ENCODE measurements at regions not wholly inside any gene's neighbourhood (a gene's known extent, or its start where the extent isn't known, plus 50 kb on each side); places are given as distances from the start of the nearest gene placed in this dataset.

- no peak for DNase-seq
These were observed 88.8 kb upstream of the PLEKHG7 start for GRCh38 chr12:92614001-92614400.

DNA sequence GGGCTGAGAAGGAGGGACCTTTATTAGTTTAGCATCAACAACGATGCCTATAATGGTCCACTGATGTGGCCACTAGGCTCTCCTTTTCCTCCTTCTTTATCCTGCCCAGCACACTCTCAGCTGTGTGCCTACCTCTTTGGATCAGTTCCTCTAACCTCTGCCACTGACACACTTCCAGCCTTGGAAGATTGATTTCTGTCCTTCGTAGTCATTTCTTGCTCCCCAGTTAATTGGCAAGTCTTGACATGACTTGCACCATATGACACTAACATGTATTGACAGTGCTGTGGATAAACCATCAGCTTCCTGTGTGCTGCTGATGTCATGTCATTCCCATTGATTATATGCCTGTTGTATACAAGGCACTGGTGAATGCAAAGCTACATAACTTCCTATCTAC lies 90.2 kb upstream of the PLEKHG7 start:
- DNase-seq: no peak

DNA sequence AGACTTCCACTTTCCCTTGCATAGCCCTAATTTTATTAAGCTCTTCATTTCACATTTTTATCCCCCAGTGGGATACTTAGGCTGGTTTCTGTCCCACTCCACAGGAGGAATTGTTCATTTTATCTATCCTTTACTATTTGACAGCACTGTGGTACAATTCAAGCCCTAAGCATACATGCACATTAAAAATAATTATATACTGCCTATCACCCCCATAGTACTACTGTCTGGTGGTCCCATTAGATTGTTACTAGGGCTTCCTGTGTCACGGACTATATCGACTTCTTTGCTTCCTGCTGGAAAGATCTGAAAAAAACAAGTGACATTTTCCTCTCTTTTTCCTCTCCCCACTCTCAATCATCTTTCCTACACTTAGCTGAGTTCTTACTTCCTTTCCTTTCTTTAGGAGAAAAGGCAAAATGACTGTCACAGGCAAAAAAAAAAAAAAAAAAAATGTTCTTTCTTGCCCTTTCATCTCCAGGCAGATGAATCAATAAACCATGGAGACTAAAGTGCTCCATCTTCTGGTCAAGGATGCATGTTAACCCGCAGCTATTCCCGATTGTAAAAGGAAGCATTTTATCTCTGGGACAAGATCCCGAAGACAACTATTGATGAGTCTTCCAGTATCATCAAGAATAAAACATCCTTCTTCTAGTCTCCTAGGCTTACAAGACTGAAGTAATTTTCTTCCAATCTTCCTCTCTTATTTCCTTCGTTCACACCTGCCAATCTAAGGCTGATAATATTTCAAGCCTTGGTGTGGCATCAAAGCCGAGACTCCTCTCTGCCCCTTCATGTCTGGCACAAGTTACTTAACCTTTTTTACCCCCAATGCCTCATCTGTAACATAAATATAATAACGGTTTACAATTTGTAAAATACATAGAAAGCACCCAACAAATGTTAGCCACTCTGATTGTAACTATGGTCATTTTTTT lies 94.4 kb upstream of the PLEKHG7 start:
- DNase-seq: peak; percentile 8 to 63

GRCh38 chr12:92606956-92607355 lies 95.8 kb upstream of the PLEKHG7 start:
- no peak for DNase-seq

- DNase-seq: no peak
These were observed 97.1 kb upstream of the PLEKHG7 start for GRCh38 chr12:92605621-92606170.

DNA sequence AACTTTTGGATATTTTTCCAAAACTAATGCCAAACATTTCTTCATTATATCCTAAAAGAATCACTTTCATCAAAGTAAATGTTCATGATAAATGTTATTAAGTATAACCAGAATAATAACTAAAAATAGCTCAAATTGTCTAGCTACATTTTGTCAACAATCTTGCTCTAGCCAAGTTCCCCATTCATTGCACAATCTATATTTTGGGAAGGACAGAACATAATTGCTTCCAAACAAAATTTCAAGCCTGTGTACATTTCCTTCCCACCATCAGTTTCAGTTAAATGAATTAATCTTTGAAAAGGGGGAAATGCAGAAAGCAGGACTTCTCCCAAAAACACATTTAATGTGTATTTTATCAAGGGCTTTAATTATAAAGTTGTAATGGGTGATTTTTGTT lies 98.0 kb upstream of the PLEKHG7 start:
- no peak for DNase-seq

DNA sequence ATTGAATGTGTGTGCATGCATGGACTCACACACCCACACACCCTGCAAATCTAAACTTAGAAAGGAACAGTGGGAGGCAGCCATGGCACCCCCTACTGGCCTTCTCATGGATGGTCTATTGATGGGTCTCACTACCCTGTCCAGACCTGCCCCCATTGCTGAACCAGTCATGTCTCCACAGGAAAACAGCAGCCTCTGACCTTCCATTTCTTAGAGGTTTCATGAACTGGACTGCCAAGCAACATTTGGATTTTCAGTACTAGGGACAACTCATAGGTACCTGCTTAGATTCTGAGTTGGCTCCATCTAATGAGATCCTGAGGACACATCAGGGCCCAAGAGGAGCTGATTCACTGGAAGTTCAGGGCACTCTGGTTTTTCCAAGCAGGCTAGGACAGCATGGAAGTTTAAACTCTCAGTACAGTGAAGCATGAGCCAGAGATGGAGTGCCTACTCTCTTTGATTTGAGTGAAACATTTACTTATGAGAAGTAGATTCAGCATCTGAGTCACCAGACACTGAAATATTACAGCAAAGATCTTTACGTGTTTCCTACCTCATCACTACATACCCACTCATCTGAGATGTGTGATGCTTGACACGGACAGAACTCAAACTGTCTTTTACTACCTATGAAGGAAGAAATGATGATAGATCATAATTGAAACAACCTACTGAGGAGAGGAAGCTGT lies 98.9 kb upstream of the PLEKHG7 start:
- no peak for DNase-seq

GRCh38 chr12:92602930-92603623 lies 99.7 kb upstream of the PLEKHG7 start:
- DNase-seq: no peak

GRCh38 chr12:92602476-92602875 lies 100.3 kb upstream of the PLEKHG7 start:
- no peak for DNase-seq

- no peak for DNase-seq
These were observed 101.1 kb upstream of the PLEKHG7 start for GRCh38 chr12:92601680-92602079.

GRCh38 chr12:92601176-92601575 lies 101.6 kb upstream of the PLEKHG7 start:
- DNase-seq: no peak

DNA sequence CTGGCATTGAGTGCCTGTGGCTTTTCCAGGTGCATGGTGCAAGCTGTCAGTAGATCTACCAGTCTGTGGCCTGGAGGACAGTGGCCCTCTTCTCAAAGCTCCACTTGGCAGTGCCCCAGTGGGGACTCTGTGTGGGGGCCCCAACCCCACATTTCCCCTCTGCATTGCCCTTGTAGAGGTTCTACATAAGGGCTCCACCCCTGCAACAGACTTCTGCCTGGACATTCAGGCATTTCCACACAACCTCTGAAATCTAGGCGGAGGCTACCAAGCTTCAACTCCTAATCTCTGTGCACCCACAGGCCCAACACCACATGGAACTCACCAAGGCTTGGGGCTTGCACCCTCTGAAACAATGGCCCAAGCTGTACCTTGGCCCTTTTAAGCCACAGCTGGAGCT lies 102.7 kb upstream of the PLEKHG7 start:
- DNase-seq: no peak

DNA sequence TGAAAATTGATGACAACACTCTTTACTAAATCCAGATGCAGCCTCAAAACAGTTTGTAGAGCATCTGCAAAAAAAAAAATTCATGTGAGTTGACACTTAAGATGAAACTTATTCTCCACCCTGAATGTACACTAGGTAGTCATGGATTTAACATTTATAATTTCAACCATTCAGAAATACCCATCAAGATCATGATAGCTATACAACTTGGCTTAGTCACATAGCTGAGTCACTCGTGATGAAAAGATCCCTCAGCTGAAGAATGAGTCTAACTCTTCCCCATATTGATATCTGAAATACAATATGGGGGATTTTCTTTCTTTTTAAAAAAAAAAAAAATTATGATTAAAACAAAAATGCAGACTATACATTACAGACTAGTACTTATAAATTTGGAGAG lies 104.8 kb upstream of the PLEKHG7 start:
- no peak for DNase-seq

GRCh38 chr12:92597118-92597517 lies 105.7 kb upstream of the PLEKHG7 start:
- DNase-seq: no peak

DNA sequence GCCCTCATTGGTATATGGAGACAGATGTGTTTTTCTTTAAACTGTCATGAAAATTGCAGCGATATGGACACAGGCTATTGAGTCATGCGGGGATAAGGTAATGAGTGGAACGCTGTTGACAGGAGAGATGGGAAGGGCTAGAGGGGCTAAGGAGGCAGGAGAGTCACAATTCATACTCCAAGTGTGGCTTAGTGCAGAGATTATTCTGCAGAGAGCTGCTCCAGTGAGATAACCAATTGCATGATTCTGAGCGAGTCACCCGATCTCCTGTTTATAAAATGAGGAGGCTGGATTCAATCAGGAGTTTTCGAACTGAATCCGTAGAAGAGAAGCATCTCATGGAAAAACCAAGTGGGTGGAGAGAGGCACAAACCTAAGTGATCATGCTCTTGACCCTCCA lies 106.4 kb upstream of the PLEKHG7 start:
- no peak for DNase-seq

DNA sequence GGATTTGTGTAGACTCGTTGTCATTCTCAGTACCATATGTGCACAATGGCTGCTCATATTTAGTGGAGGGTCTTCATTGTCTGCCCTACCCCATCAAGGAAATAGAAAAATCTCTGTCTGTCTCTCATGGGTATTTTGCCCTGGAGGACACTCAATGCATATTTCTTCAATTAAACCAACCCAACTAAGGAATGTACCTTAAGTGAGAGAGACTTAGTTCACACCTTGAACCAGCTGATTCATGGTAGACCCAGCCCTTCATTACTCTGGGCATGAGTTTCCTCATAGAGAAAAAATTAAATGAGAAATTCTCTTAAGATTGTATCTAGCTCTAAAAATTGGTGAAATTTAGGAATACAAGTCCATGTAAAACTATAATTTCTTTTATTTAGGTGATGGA lies 107.1 kb upstream of the PLEKHG7 start:
- no peak for DNase-seq

DNA sequence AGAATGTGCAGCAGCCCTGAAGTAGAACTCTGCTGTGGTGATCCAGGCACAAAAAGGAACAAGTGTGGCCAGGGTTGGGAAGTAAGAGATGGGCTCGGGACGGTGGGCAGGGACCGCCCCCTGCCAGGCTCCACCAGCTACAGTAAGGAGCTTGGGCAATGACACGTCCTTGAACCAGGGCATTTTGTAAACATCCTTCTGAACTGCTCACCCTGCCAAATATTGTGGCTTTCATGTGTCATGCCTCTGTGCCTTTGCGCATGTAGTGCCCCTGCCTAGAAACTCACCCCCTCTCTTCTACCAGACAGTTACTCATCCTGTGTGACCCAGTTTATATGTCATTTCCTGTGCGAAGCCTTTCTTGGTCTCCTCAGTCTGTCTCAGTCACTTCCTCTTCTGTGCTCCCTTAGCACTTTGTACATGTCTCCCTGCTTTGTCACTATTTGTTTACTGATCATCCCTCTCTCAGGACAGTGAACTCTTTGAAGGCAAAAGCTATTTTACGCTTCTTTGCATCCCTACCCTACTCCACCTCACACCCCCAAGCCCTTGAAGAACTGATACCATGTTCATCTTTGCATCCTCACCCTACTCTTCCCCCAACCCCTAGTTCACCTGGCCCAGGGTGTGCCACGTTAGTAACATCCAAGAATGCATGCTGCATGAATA lies 108.9 kb upstream of the PLEKHG7 start:
- DNase-seq: no peak

DNA sequence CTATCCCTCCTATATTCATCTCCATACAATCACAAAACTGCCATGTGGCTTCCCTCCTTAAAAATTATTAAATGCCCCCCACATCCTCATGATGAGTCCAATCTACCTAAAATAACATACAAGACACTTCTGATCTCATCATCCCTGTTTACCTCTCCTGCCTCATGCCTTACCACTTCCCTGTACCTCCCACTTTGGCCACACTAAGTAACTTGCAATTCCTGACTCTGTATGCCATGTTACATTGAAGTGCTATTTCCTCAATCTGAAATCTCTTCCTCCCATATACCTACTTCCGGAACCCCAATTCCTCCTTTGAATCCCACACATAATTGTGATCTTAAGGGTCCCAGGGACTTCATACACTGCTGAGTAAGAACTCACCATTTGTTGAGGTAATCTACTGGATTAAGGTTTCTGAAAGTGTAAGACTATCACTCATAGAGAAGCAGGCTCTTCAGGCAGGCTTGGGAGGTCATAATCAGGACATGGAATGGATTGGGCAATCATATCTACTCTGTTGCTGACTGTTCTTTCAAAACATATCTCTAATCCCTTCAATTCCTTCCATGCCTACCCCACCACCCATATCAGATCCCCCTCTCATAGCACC lies 117.6 kb upstream of the PLEKHG7 start:
- DNase-seq: no peak

- DNase-seq: no peak
These were observed 118.9 kb upstream of the PLEKHG7 start for GRCh38 chr12:92583910-92584309.

- DNase-seq: peak in 1 of 2 experiments; percentile 47
These were observed 119.9 kb upstream of the PLEKHG7 start for GRCh38 chr12:92582893-92583292.

GRCh38 chr12:92582475-92582874 lies 120.3 kb upstream of the PLEKHG7 start:
- DNase-seq: peak in 1 of 2 experiments; percentile 72

- no peak for DNase-seq
These were observed 121.2 kb upstream of the PLEKHG7 start for GRCh38 chr12:92581604-92582003.

Measured in NCI-H446 (cell line).